GM23338 (cell line): ENCODE measurements at regions not wholly inside any gene's neighbourhood (a gene's known extent, or its start where the extent isn't known, plus 50 kb on each side); places are given as distances from the start of the nearest gene placed in this dataset.

ENCODE experiments used
- CREB1 ChIP-seq: fragments of 250-450 bp; sonication (Bioruptor Pico); IDR thresholded peaks from 2 replicates; pipeline ENCODE4 v1.5.0; 2020; ENCODE audit warnings: low read depth, mild to moderate bottlenecking, moderate library complexity
- EZH2 ChIP-seq: fragments of 200-600 bp; sonication (generic); IDR thresholded peaks from one replicate; pipeline ENCODE4 v1.8.0; 2017; ENCODE audit warnings: antibody characterized with exemption, mild to moderate bottlenecking, low read depth; ENCODE audit not compliant: unreplicated experiment
- EZH2phosphoT487 ChIP-seq: fragments of 200-600 bp; sonication (generic); IDR thresholded peaks from one replicate; pipeline ENCODE4 v1.8.1; 2018; ENCODE audit warnings: antibody characterized with exemption; ENCODE audit not compliant: unreplicated experiment
- JUNB ChIP-seq: IDR thresholded peaks from one replicate; pipeline ENCODE4 v1.6.1; 2016; ENCODE audit warnings: antibody characterized with exemption; ENCODE audit not compliant: unreplicated experiment
- NANOG ChIP-seq: IDR thresholded peaks from 2 replicates; pipeline ENCODE4 v1.6.1; 2016; ENCODE audit warnings: antibody characterized with exemption, borderline replicate concordance
- POLR2AphosphoS5 ChIP-seq: IDR thresholded peaks from 2 replicates; pipeline ENCODE4 v1.6.1; 2016; ENCODE audit warnings: antibody characterized with exemption, low read depth
- STAT1 ChIP-seq: IDR thresholded peaks from one replicate; pipeline ENCODE4 v1.6.1; 2016; ENCODE audit warnings: antibody characterized with exemption; ENCODE audit not compliant: unreplicated experiment
- ZNF114 ChIP-seq: fragments of 250-450 bp; sonication (Bioruptor Pico); IDR thresholded peaks from 2 replicates; pipeline ENCODE4 v1.5.0; 2020; ENCODE audit warnings: mild to moderate bottlenecking, moderate library complexity
- ZNF331 ChIP-seq: fragments of 250-450 bp; sonication (Bioruptor Pico); IDR thresholded peaks from 2 replicates; pipeline ENCODE4 v1.5.0; 2020; ENCODE audit warnings: low read depth, mild to moderate bottlenecking, moderate library complexity
- TF ChIP-seq, protein P1 (sequence below), 2 experiments: fragments of 200-600 bp in 1 of 2; sonication (generic) in 1 of 2; conservative IDR thresholded peaks; 2 replicates each; pipeline versions ENCODE4 v1.5.1 to v1.6.1; 2016 to 2017; ENCODE audit warnings: antibody characterized with exemption in 2 of 2, low read depth in 2 of 2, mild to moderate bottlenecking in 2 of 2, moderate library complexity in 1 of 2
- TF ChIP-seq, protein P2 (sequence below): IDR thresholded peaks from one replicate; pipeline ENCODE4 v1.6.1; 2018; ENCODE audit warnings: antibody characterized with exemption; ENCODE audit not compliant: unreplicated experiment
- TF ChIP-seq, protein P3 (sequence below): IDR thresholded peaks from 2 replicates; pipeline ENCODE4 v1.6.1; 2016; ENCODE audit warnings: antibody characterized with exemption

DNA sequence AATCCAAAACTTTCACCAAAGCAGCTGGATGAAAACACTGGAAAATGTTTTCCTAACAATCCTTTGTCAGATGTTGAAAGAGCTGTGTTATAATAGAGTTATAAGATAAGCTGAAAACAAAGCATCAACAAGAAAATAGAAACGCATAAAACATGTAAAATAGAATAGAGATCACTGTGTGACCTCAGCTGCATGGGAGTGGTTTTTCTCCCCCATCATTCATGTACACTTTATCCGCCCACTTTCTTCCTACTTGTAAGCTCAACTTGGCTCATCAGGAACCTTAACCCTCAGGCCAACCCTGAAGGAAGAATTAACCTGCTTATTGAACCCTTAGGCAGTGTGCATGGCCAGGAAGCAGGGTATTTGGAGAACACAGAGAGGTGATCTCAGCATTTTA, 238.5 kb upstream of the PMFBP1 start:
- TF ChIP-seq ZNF331 (CRISPR knock-in tag) (no peak), POLR2AphosphoS5 (no peak), EZH2 (no peak), NANOG (no peak), JUNB (no peak), EZH2phosphoT487 (no peak), ZNF114 (no peak), CREB1 (CRISPR knock-in tag) (no peak), STAT1 (no peak)
- TF ChIP-seq, protein P1, sequence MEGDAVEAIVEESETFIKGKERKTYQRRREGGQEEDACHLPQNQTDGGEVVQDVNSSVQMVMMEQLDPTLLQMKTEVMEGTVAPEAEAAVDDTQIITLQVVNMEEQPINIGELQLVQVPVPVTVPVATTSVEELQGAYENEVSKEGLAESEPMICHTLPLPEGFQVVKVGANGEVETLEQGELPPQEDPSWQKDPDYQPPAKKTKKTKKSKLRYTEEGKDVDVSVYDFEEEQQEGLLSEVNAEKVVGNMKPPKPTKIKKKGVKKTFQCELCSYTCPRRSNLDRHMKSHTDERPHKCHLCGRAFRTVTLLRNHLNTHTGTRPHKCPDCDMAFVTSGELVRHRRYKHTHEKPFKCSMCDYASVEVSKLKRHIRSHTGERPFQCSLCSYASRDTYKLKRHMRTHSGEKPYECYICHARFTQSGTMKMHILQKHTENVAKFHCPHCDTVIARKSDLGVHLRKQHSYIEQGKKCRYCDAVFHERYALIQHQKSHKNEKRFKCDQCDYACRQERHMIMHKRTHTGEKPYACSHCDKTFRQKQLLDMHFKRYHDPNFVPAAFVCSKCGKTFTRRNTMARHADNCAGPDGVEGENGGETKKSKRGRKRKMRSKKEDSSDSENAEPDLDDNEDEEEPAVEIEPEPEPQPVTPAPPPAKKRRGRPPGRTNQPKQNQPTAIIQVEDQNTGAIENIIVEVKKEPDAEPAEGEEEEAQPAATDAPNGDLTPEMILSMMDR (conservative IDR thresholded peaks at IDR 0.05; ENCODE audit: low read depth in 2 of 2): no peak
- TF ChIP-seq, protein P2, sequence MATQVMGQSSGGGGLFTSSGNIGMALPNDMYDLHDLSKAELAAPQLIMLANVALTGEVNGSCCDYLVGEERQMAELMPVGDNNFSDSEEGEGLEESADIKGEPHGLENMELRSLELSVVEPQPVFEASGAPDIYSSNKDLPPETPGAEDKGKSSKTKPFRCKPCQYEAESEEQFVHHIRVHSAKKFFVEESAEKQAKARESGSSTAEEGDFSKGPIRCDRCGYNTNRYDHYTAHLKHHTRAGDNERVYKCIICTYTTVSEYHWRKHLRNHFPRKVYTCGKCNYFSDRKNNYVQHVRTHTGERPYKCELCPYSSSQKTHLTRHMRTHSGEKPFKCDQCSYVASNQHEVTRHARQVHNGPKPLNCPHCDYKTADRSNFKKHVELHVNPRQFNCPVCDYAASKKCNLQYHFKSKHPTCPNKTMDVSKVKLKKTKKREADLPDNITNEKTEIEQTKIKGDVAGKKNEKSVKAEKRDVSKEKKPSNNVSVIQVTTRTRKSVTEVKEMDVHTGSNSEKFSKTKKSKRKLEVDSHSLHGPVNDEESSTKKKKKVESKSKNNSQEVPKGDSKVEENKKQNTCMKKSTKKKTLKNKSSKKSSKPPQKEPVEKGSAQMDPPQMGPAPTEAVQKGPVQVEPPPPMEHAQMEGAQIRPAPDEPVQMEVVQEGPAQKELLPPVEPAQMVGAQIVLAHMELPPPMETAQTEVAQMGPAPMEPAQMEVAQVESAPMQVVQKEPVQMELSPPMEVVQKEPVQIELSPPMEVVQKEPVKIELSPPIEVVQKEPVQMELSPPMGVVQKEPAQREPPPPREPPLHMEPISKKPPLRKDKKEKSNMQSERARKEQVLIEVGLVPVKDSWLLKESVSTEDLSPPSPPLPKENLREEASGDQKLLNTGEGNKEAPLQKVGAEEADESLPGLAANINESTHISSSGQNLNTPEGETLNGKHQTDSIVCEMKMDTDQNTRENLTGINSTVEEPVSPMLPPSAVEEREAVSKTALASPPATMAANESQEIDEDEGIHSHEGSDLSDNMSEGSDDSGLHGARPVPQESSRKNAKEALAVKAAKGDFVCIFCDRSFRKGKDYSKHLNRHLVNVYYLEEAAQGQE: no peak
- TF ChIP-seq, protein P3, sequence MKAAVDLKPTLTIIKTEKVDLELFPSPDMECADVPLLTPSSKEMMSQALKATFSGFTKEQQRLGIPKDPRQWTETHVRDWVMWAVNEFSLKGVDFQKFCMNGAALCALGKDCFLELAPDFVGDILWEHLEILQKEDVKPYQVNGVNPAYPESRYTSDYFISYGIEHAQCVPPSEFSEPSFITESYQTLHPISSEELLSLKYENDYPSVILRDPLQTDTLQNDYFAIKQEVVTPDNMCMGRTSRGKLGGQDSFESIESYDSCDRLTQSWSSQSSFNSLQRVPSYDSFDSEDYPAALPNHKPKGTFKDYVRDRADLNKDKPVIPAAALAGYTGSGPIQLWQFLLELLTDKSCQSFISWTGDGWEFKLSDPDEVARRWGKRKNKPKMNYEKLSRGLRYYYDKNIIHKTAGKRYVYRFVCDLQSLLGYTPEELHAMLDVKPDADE: no peak
